ENCODE measurements at regions not wholly inside any gene's neighbourhood (a gene's known extent, or its start where the extent isn't known, plus 50 kb on each side); places are given as distances from the start of the nearest gene placed in this dataset.

DNA sequence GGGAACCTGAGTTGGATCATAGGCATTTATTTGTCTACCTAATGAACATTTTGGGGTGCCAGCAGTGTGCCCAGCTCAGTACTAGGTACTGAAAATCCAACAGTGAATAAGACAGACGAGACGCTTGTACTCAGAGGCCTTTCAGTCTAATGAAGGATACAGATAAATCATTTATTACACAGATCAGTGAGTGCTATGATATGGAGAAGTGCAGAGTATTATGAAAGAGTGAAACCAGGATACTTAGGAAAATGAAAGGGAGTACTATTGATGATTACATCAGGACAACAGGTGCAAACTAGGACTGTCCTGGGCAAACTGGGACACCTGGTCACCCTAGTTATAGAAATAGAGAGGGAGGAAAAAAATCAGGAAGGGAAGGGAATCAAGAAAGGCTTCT lies 207.5 kb upstream of the NCAM1 start:
- whole genome bisulfite sequencing (ENCODE audit: insufficient coverage) = no CpG with 5 or more reads among the region's 2 CpGs
- Histone ChIP-seq H3K36me3 (ENCODE audit: control insufficient read depth in 4 of 4, insufficient read depth in 4 of 4, low read length in 3 of 4) (no peaks in the 10 kb centered on the region), H3K9me3 (ENCODE audit: control extremely low read depth in 1 of 5, control insufficient read depth in 4 of 5, insufficient read depth in 2 of 5, low read depth in 1 of 5, low read length in 4 of 5) (no peaks in the 10 kb centered on the region), H3K27me3 (replicated peaks in 2 of 5; ENCODE audit: control insufficient read depth in 4 of 5, insufficient read depth in 5 of 5, low read length in 4 of 5) (peaks cover 0 to 10% (median under 1%) of the 10 kb centered on the region in 5 experiments), H3K27ac (ENCODE audit: insufficient read depth in 1 of 2, low read depth in 1 of 2, low read length in 2 of 2, poor library complexity in 1 of 2, severe bottlenecking in 2 of 2) (no peak overlapping the region), H3K4me3 (ENCODE audit: control insufficient read depth in 1 of 7, extremely low read depth in 1 of 7, insufficient read depth in 4 of 7, low read depth in 2 of 7, low read length in 6 of 7) (no peak overlapping the region), H3K4me1 (ENCODE audit: control extremely low read depth in 1 of 4, control insufficient read depth in 4 of 4, insufficient read depth in 4 of 4, low read length in 3 of 4) (no peaks in the 10 kb centered on the region)
- ChIA-PET CTCF (no interaction called here), POLR2A (no interaction called here)
- no peak for DNase-seq

DNA sequence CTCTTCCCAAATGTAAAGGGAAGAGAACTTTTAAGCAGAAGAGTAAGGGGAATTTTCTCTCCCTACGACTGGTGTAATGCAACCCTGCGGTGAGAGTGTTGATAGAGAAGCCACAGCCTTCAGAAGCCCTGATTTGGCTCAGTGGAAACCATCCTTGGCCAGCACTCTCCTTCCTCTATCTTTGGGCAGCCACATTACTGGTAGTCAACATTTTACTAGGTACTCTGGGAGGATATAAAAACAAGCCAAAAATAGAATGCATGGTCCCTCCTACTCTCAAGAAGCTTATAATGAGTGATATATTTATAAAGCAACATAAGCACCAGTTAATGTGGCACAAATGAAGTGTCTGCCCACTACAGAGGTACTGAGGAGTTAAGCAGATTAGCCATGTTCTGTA lies 201.8 kb upstream of the NCAM1 start:
- Histone ChIP-seq H3K4me1 (ENCODE audit: control extremely low read depth in 1 of 4, control insufficient read depth in 4 of 4, insufficient read depth in 4 of 4, low read length in 3 of 4) (no peaks in the 10 kb centered on the region), H3K9me3 (ENCODE audit: control extremely low read depth in 1 of 5, control insufficient read depth in 4 of 5, insufficient read depth in 2 of 5, low read depth in 1 of 5, low read length in 4 of 5) (no peaks in the 10 kb centered on the region), H3K27me3 (replicated peaks in 2 of 5; ENCODE audit: control insufficient read depth in 4 of 5, insufficient read depth in 5 of 5, low read length in 4 of 5) (peaks cover 0 to 4% (median 0%) of the 10 kb centered on the region in 5 experiments), H3K36me3 (ENCODE audit: control insufficient read depth in 4 of 4, insufficient read depth in 4 of 4, low read length in 3 of 4) (no peaks in the 10 kb centered on the region), H3K4me3 (ENCODE audit: control insufficient read depth in 1 of 7, extremely low read depth in 1 of 7, insufficient read depth in 4 of 7, low read depth in 2 of 7, low read length in 6 of 7) (no peak overlapping the region), H3K27ac (ENCODE audit: insufficient read depth in 1 of 2, low read depth in 1 of 2, low read length in 2 of 2, poor library complexity in 1 of 2, severe bottlenecking in 2 of 2) (no peak overlapping the region)
- DNase-seq = no peak
- WGBS (ENCODE audit: insufficient coverage) = 100% methylated on average over 1 of the region's 2 CpGs
- ChIA-PET POLR2A (no interaction called here), CTCF (interaction anchor here (1.3 kb wide), 1 partner anchor 14 kb away, joined by 3 read pairs; no protein-coding TSS in a partner anchor)

GRCh38 chr11:112760396-112761059 lies 200.7 kb upstream of the NCAM1 start:
- Histone ChIP-seq H3K27me3 (replicated peaks in 2 of 5; ENCODE audit: control insufficient read depth in 4 of 5, insufficient read depth in 5 of 5, low read length in 4 of 5) (peaks cover 0 to 4% (median 0%) of the 10 kb centered on the region in 5 experiments), H3K9me3 (ENCODE audit: control extremely low read depth in 1 of 5, control insufficient read depth in 4 of 5, insufficient read depth in 2 of 5, low read depth in 1 of 5, low read length in 4 of 5) (peaks cover 0 to 1% (median 0%) of the 10 kb centered on the region in 5 experiments), H3K4me3 (ENCODE audit: control insufficient read depth in 1 of 7, extremely low read depth in 1 of 7, insufficient read depth in 4 of 7, low read depth in 2 of 7, low read length in 6 of 7) (no peak overlapping the region), H3K27ac (ENCODE audit: insufficient read depth in 1 of 2, low read depth in 1 of 2, low read length in 2 of 2, poor library complexity in 1 of 2, severe bottlenecking in 2 of 2) (no peak overlapping the region), H3K36me3 (ENCODE audit: control insufficient read depth in 4 of 4, insufficient read depth in 4 of 4, low read length in 3 of 4) (no peaks in the 10 kb centered on the region), H3K4me1 (ENCODE audit: control extremely low read depth in 1 of 4, control insufficient read depth in 4 of 4, insufficient read depth in 4 of 4, low read length in 3 of 4) (no peaks in the 10 kb centered on the region)
- no peak for DNase-seq
- POLR2A ChIA-PET = no interaction called here
- whole genome bisulfite sequencing (ENCODE audit: insufficient coverage) = 94% methylated on average over 6 of the region's 7 CpGs
- CTCF ChIA-PET = no interaction called here

- Histone ChIP-seq H3K27ac (ENCODE audit: insufficient read depth in 1 of 2, low read depth in 1 of 2, low read length in 2 of 2, poor library complexity in 1 of 2, severe bottlenecking in 2 of 2) (no peak overlapping the region), H3K4me1 (ENCODE audit: control extremely low read depth in 1 of 4, control insufficient read depth in 4 of 4, insufficient read depth in 4 of 4, low read length in 3 of 4) (no peaks in the 10 kb centered on the region), H3K4me3 (ENCODE audit: control insufficient read depth in 1 of 7, extremely low read depth in 1 of 7, insufficient read depth in 4 of 7, low read depth in 2 of 7, low read length in 6 of 7) (no peak overlapping the region), H3K27me3 (replicated peaks in 2 of 5; ENCODE audit: control insufficient read depth in 4 of 5, insufficient read depth in 5 of 5, low read length in 4 of 5) (peaks cover 0 to 4% (median 0%) of the 10 kb centered on the region in 5 experiments), H3K36me3 (ENCODE audit: control insufficient read depth in 4 of 4, insufficient read depth in 4 of 4, low read length in 3 of 4) (no peaks in the 10 kb centered on the region), H3K9me3 (ENCODE audit: control extremely low read depth in 1 of 5, control insufficient read depth in 4 of 5, insufficient read depth in 2 of 5, low read depth in 1 of 5, low read length in 4 of 5) (peaks cover 0 to 1% (median 0%) of the 10 kb centered on the region in 5 experiments)
- ChIA-PET POLR2A (no interaction called here), CTCF (no interaction called here)
- 100% methylated on average over 2 of the region's 6 CpGs for WGBS (ENCODE audit: insufficient coverage)
- DNase-seq = no peak
Observed at GRCh38 chr11:112761911-112762706, 199.1 kb upstream of the NCAM1 start.

DNA sequence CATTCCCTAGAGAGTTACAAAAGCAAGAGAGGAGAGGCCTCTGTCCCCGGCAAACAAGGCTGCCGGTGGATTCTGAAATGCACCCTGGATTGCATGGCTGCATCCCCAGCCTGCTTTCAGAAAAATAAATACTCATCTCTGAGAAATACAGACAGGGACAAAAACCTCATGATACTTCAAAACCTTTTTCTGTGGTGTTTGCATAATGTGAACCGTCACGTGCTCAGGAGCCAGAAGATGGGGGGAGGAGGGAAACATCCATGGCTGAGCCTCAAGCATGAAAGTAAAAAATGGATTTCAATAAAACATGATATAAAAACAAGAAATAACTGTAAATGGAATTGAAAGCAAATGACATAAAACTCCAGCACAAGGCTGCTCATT lies 198.5 kb upstream of the NCAM1 start:
- CTCF ChIA-PET = interaction anchor here (1.2 kb wide), 1 partner anchor 12 kb away, joined by 3 read pairs; no protein-coding TSS in a partner anchor
- no peak for DNase-seq
- Histone ChIP-seq H3K36me3 (ENCODE audit: control insufficient read depth in 4 of 4, insufficient read depth in 4 of 4, low read length in 3 of 4) (no peaks in the 10 kb centered on the region), H3K27ac (ENCODE audit: insufficient read depth in 1 of 2, low read depth in 1 of 2, low read length in 2 of 2, poor library complexity in 1 of 2, severe bottlenecking in 2 of 2) (no peak overlapping the region), H3K4me1 (ENCODE audit: control extremely low read depth in 1 of 4, control insufficient read depth in 4 of 4, insufficient read depth in 4 of 4, low read length in 3 of 4) (no peaks in the 10 kb centered on the region), H3K27me3 (replicated peaks in 2 of 5; ENCODE audit: control insufficient read depth in 4 of 5, insufficient read depth in 5 of 5, low read length in 4 of 5) (peaks cover 0 to 4% (median 0%) of the 10 kb centered on the region in 5 experiments), H3K4me3 (ENCODE audit: control insufficient read depth in 1 of 7, extremely low read depth in 1 of 7, insufficient read depth in 4 of 7, low read depth in 2 of 7, low read length in 6 of 7) (no peak overlapping the region), H3K9me3 (ENCODE audit: control extremely low read depth in 1 of 5, control insufficient read depth in 4 of 5, insufficient read depth in 2 of 5, low read depth in 1 of 5, low read length in 4 of 5) (peaks cover 0 to 1% (median 0%) of the 10 kb centered on the region in 5 experiments)
- POLR2A ChIA-PET = no interaction called here
- 86% methylated on average over 2 of the region's 4 CpGs for whole genome bisulfite sequencing (ENCODE audit: insufficient coverage)

DNA sequence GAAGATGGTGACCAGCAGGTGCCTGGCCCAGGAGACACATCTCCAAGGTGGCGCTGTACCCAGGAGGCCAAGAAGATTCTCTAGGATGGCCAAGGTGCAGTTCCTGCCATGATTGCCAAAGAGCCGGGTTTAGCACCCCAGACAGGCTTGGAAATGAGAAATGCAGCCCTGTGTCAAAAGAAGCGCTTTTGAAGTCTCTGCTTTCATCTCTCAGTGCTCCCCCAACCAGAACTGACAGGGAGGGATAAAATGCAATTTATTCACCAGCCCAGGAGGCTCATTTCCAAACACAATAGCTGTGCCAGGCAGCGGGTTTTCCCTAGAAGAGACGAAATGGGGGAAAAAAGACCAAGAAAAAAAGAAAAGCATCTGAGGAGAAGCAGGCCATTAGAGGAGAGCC lies 195.9 kb upstream of the NCAM1 start:
- Histone ChIP-seq H3K27ac (ENCODE audit: insufficient read depth in 1 of 2, low read depth in 1 of 2, low read length in 2 of 2, poor library complexity in 1 of 2, severe bottlenecking in 2 of 2) (no peak overlapping the region), H3K27me3 (replicated peaks in 2 of 5; ENCODE audit: control insufficient read depth in 4 of 5, insufficient read depth in 5 of 5, low read length in 4 of 5) (peaks cover 0 to 6% (median 0%) of the 10 kb centered on the region in 5 experiments), H3K4me1 (ENCODE audit: control extremely low read depth in 1 of 4, control insufficient read depth in 4 of 4, insufficient read depth in 4 of 4, low read length in 3 of 4) (no peaks in the 10 kb centered on the region), H3K9me3 (ENCODE audit: control extremely low read depth in 1 of 5, control insufficient read depth in 4 of 5, insufficient read depth in 2 of 5, low read depth in 1 of 5, low read length in 4 of 5) (peaks cover 0 to 1% (median 0%) of the 10 kb centered on the region in 5 experiments), H3K36me3 (ENCODE audit: control insufficient read depth in 4 of 4, insufficient read depth in 4 of 4, low read length in 3 of 4) (no peaks in the 10 kb centered on the region), H3K4me3 (ENCODE audit: control insufficient read depth in 1 of 7, extremely low read depth in 1 of 7, insufficient read depth in 4 of 7, low read depth in 2 of 7, low read length in 6 of 7) (no peak overlapping the region)
- WGBS (ENCODE audit: insufficient coverage) = 92% methylated on average over 5 of the region's 5 CpGs
- POLR2A ChIA-PET = no interaction called here
- no peak for DNase-seq
- CTCF ChIA-PET = no interaction called here

DNA sequence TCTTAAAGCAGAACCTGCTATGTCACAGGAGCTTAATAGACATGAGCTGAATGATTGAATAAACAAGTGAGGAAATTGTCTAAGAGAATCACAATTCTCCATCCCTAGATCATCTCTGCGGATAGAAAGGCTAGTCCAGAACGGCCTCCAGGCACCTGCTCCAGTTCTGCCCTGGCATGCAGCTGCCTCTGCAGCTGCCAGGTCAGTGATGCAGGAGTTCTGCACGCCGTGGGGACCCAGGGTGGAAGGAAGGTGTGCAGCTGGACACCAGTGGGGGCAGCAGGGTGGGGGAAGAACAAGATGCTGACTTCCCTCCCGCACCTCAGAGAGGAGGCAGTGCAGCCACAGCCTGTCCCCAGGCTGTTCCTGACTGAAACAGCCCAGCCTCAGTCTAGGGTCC lies 192.1 kb upstream of the NCAM1 start:
- CTCF ChIA-PET = interaction anchor here (1.1 kb wide), 1 partner anchor 12 kb away, joined by 4 read pairs; no protein-coding TSS in a partner anchor
- peaks cover 0 to 4% (median 0%) of the 10 kb centered on the region in 4 experiments for H3K4me1 ChIP-seq (ENCODE audit: control extremely low read depth in 1 of 4, control insufficient read depth in 4 of 4, insufficient read depth in 4 of 4, low read length in 3 of 4)
- 83% methylated on average over 4 of the region's 5 CpGs for WGBS (ENCODE audit: insufficient coverage)
- no peak overlapping the region for H3K4me3 ChIP-seq (ENCODE audit: control insufficient read depth in 1 of 7, extremely low read depth in 1 of 7, insufficient read depth in 4 of 7, low read depth in 2 of 7, low read length in 6 of 7)
- H3K9me3 ChIP-seq (ENCODE audit: control extremely low read depth in 1 of 5, control insufficient read depth in 4 of 5, insufficient read depth in 2 of 5, low read depth in 1 of 5, low read length in 4 of 5) = peaks cover 0 to 1% (median 0%) of the 10 kb centered on the region in 5 experiments
- H3K36me3 ChIP-seq (ENCODE audit: control insufficient read depth in 4 of 4, insufficient read depth in 4 of 4, low read length in 3 of 4) = no peaks in the 10 kb centered on the region
- no peak for DNase-seq
- peaks cover 0 to 5% (median 0%) of the 10 kb centered on the region in 5 experiments for H3K27me3 ChIP-seq (replicated peaks in 2 of 5; ENCODE audit: control insufficient read depth in 4 of 5, insufficient read depth in 5 of 5, low read length in 4 of 5)
- no peak overlapping the region for H3K27ac ChIP-seq (ENCODE audit: insufficient read depth in 1 of 2, low read depth in 1 of 2, low read length in 2 of 2, poor library complexity in 1 of 2, severe bottlenecking in 2 of 2)
- POLR2A ChIA-PET = no interaction called here
